Endothelial cell of umbilical vein (primary cell): ENCODE measurements at regions not wholly inside any gene's neighbourhood (a gene's known extent, or its start where the extent isn't known, plus 50 kb on each side); places are given as distances from the start of the nearest gene placed in this dataset.

Source experiments
- CTCF ChIP-seq, 2 donors: IDR thresholded peaks; 1 replicate in 1 of 2; 2 replicates in 1 of 2; pipeline ENCODE4 v1.5.1; 2011; ENCODE audit warnings: low read length in 2 of 2, mild to moderate bottlenecking in 2 of 2, moderate library complexity in 2 of 2, control low read depth in 1 of 2, inconsistent platforms in 1 of 2, low read depth in 1 of 2; ENCODE audit not compliant: insufficient read depth in 1 of 2; ENCODE audit errors: extremely low read depth in 1 of 2
- EZH2 ChIP-seq: IDR thresholded peaks from 2 replicates; pipeline ENCODE4 v1.6.1; 2012; ENCODE audit warnings: borderline replicate concordance, low read depth, mild to moderate bottlenecking, moderate library complexity, low read length, inconsistent platforms; ENCODE audit not compliant: severe bottlenecking
- MAX ChIP-seq: IDR thresholded peaks from 2 replicates; pipeline ENCODE4 v1.6.1; 2011; ENCODE audit not compliant: insufficient read depth, insufficient read length
- POLR2A ChIP-seq: IDR thresholded peaks from 2 replicates; pipeline ENCODE4 v1.6.1; 2012; ENCODE audit warnings: low read depth, mild to moderate bottlenecking, control low read depth, low read length
- POLR2AphosphoS5 ChIP-seq: IDR thresholded peaks from 2 replicates; pipeline ENCODE4 v1.6.1; 2012; ENCODE audit warnings: low read depth, mild to moderate bottlenecking, control low read depth, low read length, moderate library complexity; ENCODE audit not compliant: insufficient read depth

DNA sequence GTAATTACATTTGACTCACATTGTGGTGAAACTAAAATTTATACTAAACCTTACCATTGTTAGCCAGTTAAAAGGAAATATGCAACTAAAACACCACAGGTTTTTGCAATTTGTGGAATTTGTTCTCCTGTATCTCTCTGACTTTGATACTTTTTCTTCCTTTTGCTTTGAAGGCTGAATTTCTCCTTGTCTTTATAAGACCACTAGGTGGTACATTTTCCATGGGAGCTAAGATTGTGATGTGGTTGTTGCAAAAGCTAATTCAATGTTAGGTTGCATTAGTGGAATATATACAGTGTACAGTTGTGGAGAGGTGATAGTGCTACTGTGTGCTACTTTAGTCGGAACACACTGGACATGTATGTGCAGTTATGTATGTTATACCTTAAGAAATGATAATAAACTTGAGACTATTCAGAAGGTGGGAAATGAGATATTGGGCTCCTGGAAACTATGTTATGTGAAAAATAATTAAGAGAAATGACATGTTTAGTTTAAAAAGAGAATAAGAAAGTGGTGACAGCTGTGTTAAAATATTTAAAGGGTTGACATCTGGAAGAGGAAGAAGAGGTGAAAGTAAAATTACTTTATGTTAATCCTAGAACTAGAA is 70.3 kb downstream of the ARL9 start:
- TF ChIP-seq CTCF (IDR thresholded peaks at IDR 0.05; ENCODE audit: extremely low read depth in 1 of 2, insufficient read depth in 1 of 2, low read depth in 1 of 2, low read length in 2 of 2) (peak; percentile 17 to 29), POLR2A (no peak), EZH2 (no peak), POLR2AphosphoS5 (no peak), MAX (no peak)
